Mesenchymal stem cell (in vitro differentiated cells and primary cell): ENCODE measurements at regions not wholly inside any gene's neighbourhood (a gene's known extent, or its start where the extent isn't known, plus 50 kb on each side); places are given as distances from the start of the nearest gene placed in this dataset.

Source experiments
- DNase-seq: peaks from one replicate; pipeline ENCODE4 v3.0.0-alpha.2; 2013
- H2AFZ ChIP-seq: one replicate; pipeline ENCODE4 v1.6.1; 2013; ENCODE audit warnings: low read depth, mild to moderate bottlenecking, control low read depth, inconsistent platforms, low read length, moderate library complexity
- H2AK5ac ChIP-seq: 2 replicates; pipeline ENCODE4 v1.6.1; 2013; ENCODE audit warnings: low read length, moderate library complexity, mild to moderate bottlenecking, inconsistent platforms; ENCODE audit not compliant: severe bottlenecking
- H2BK120ac ChIP-seq: one replicate; pipeline ENCODE4 v1.6.1; 2013; ENCODE audit warnings: low read depth, mild to moderate bottlenecking, inconsistent platforms, low read length, moderate library complexity
- H2BK12ac ChIP-seq, 2 experiments: one replicate each; pipeline ENCODE4 v1.6.1; 2013; ENCODE audit warnings: inconsistent platforms in 2 of 2, low read length in 2 of 2, mild to moderate bottlenecking in 2 of 2, moderate library complexity in 2 of 2, control low read depth in 1 of 2
- H2BK15ac ChIP-seq: one replicate; pipeline ENCODE4 v1.6.1; 2013; ENCODE audit warnings: mild to moderate bottlenecking, low read depth, inconsistent platforms; ENCODE audit not compliant: poor library complexity, severe bottlenecking
- H2BK5ac ChIP-seq: 2 replicates; pipeline ENCODE4 v1.6.1; 2013; ENCODE audit warnings: low read depth, mild to moderate bottlenecking, low read length, control low read depth, inconsistent platforms; ENCODE audit not compliant: poor library complexity, severe bottlenecking
- H3K14ac ChIP-seq, 2 experiments: one replicate each; pipeline ENCODE4 v1.6.1; 2013; ENCODE audit warnings: inconsistent platforms in 2 of 2, low read length in 2 of 2, control low read depth in 1 of 2, mild to moderate bottlenecking in 1 of 2, moderate library complexity in 1 of 2
- H3K18ac ChIP-seq, 2 experiments: one replicate each; pipeline ENCODE4 v1.6.1; 2013; ENCODE audit warnings: inconsistent platforms in 2 of 2, low read length in 2 of 2, control low read depth in 1 of 2, low read depth in 1 of 2, mild to moderate bottlenecking in 1 of 2
- H3K23ac ChIP-seq, 2 experiments: one replicate each; pipeline ENCODE4 v1.6.1; 2013; ENCODE audit warnings: inconsistent platforms in 2 of 2, low read length in 2 of 2, mild to moderate bottlenecking in 2 of 2, moderate library complexity in 2 of 2, control low read depth in 1 of 2
- H3K27ac ChIP-seq: 2 replicates; pipeline ENCODE4 v1.5.1; 2013; ENCODE audit warnings: mild to moderate bottlenecking, moderate library complexity, low read length, control low read depth, inconsistent platforms; ENCODE audit not compliant: poor library complexity, severe bottlenecking
- H3K27me3 ChIP-seq, 2 experiments: 2 replicates each; pipeline versions ENCODE4 v1.6.1 to v1.7.0; 2013; ENCODE audit warnings: low read length in 2 of 2, mild to moderate bottlenecking in 2 of 2, moderate library complexity in 2 of 2, control low read depth in 1 of 2, inconsistent platforms in 1 of 2; ENCODE audit not compliant: control insufficient read depth in 1 of 2, insufficient read depth in 1 of 2
- H3K36me3 ChIP-seq, 2 experiments: 2 replicates each; pipeline versions ENCODE4 v1.6.1 to v1.7.0; 2013; ENCODE audit warnings: low read length in 2 of 2, control low read depth in 1 of 2, inconsistent platforms in 1 of 2, low read depth in 1 of 2, mild to moderate bottlenecking in 1 of 2; ENCODE audit not compliant: insufficient read depth in 2 of 2, control insufficient read depth in 1 of 2
- H3K4ac ChIP-seq, 2 experiments: one replicate each; pipeline ENCODE4 v1.6.1; 2013; ENCODE audit warnings: inconsistent platforms in 2 of 2, low read length in 2 of 2, mild to moderate bottlenecking in 2 of 2, moderate library complexity in 2 of 2, control low read depth in 1 of 2, low read depth in 1 of 2
- H3K4me1 ChIP-seq: 2 replicates; pipeline ENCODE4 v1.6.1; 2013; ENCODE audit warnings: low read depth, low read length, control low read depth; ENCODE audit not compliant: control insufficient read depth, insufficient read depth
- H3K4me2 ChIP-seq: 2 replicates; pipeline ENCODE4 v1.6.1; 2013; ENCODE audit warnings: low read length, mild to moderate bottlenecking, inconsistent platforms; ENCODE audit not compliant: poor library complexity, severe bottlenecking
- H3K4me3 ChIP-seq, 2 experiments: 2 replicates each; pipeline versions ENCODE4 v1.5.1 to v1.7.0; 2013; ENCODE audit warnings: low read length in 2 of 2, mild to moderate bottlenecking in 2 of 2, control low read depth in 1 of 2, low read depth in 1 of 2; ENCODE audit not compliant: insufficient read depth in 1 of 2
- H3K79me1 ChIP-seq: replicated peaks from 2 replicates; pipeline ENCODE4 v1.6.1; 2013; ENCODE audit warnings: mild to moderate bottlenecking, control low read depth, low read length, inconsistent platforms; ENCODE audit not compliant: poor library complexity, severe bottlenecking
- H3K9ac ChIP-seq: 2 replicates; pipeline ENCODE4 v1.7.0; 2013; ENCODE audit warnings: mild to moderate bottlenecking, low read length, moderate library complexity
- H3K9me3 ChIP-seq: 2 replicates; pipeline ENCODE4 v1.7.0; 2013; ENCODE audit warnings: mild to moderate bottlenecking, low read length; ENCODE audit not compliant: control insufficient read depth
- H4K8ac ChIP-seq: one replicate; pipeline ENCODE4 v1.6.1; 2013; ENCODE audit warnings: inconsistent platforms, mild to moderate bottlenecking, low read length, moderate library complexity
- H4K91ac ChIP-seq: one replicate; pipeline ENCODE4 v1.6.1; 2013; ENCODE audit warnings: mild to moderate bottlenecking, low read length, inconsistent platforms
- WGBS: methylation state at CpG from one replicate; pipeline ENCODE4 v1.1.7; 2013; ENCODE audit warnings: mixed read lengths; 5-methylcytosine and 5-hydroxymethylcytosine counted together

- no peaks in the 10 kb centered on the region for H3K9me3 ChIP-seq
- H3K18ac ChIP-seq = no peak overlapping the region
- H3K36me3 ChIP-seq = no peaks in the 10 kb centered on the region
- no peak overlapping the region for H3K9ac ChIP-seq
- H3K27me3 ChIP-seq = no peaks in the 10 kb centered on the region
- no peak overlapping the region for H3K4me2 ChIP-seq
- no peak overlapping the region for H2BK12ac ChIP-seq
- 93% methylated on average over 7 of the region's 7 CpGs for WGBS
- no peaks in the 10 kb centered on the region for H3K79me1 ChIP-seq
- no peak overlapping the region for H3K14ac ChIP-seq
- H3K27ac ChIP-seq = no peak overlapping the region
- no peak overlapping the region for H2BK15ac ChIP-seq
- no peak overlapping the region for H3K23ac ChIP-seq
- no peak overlapping the region for H2BK5ac ChIP-seq
- no peak overlapping the region for H3K4me3 ChIP-seq
- DNase-seq = no peak
- no peak overlapping the region for H4K8ac ChIP-seq
- H3K4ac ChIP-seq = no peak overlapping the region
- H4K91ac ChIP-seq = no peak overlapping the region
- no peak overlapping the region for H2BK120ac ChIP-seq
- no peak overlapping the region for H2AK5ac ChIP-seq
- H2AFZ ChIP-seq = no peak overlapping the region
- no peaks in the 10 kb centered on the region for H3K4me1 ChIP-seq
Observed at GRCh38 chr10:88193018-88193417, 329.6 kb downstream of the PTEN start.

GRCh38 chr10:88194041-88194887 is 330.8 kb downstream of the PTEN start:
- H2AK5ac ChIP-seq = no peak overlapping the region
- H3K4me1 ChIP-seq = no peaks in the 10 kb centered on the region
- H4K91ac ChIP-seq = no peak overlapping the region
- H3K27me3 ChIP-seq = no peaks in the 10 kb centered on the region
- H2BK120ac ChIP-seq = no peak overlapping the region
- no peak overlapping the region for H3K4ac ChIP-seq
- H2BK15ac ChIP-seq = no peak overlapping the region
- WGBS = 77% methylated on average over 3 of the region's 3 CpGs
- H2BK12ac ChIP-seq = no peak overlapping the region
- no peak overlapping the region for H3K9ac ChIP-seq
- no peak for DNase-seq
- no peaks in the 10 kb centered on the region for H3K36me3 ChIP-seq
- H3K4me2 ChIP-seq = no peak overlapping the region
- no peaks in the 10 kb centered on the region for H3K79me1 ChIP-seq
- H4K8ac ChIP-seq = no peak overlapping the region
- H3K23ac ChIP-seq = no peak overlapping the region
- no peak overlapping the region for H2AFZ ChIP-seq
- no peak overlapping the region for H3K4me3 ChIP-seq
- H3K9me3 ChIP-seq = no peaks in the 10 kb centered on the region
- H3K27ac ChIP-seq = no peak overlapping the region
- H2BK5ac ChIP-seq = no peak overlapping the region
- no peak overlapping the region for H3K14ac ChIP-seq
- no peak overlapping the region for H3K18ac ChIP-seq

GRCh38 chr10:88194961-88195367 is 331.5 kb downstream of the PTEN start:
- Histone ChIP-seq H4K8ac (no peak overlapping the region), H3K23ac (no peak overlapping the region), H3K9ac (no peak overlapping the region), H2AFZ (no peak overlapping the region), H3K4me3 (no peak overlapping the region), H3K27me3 (no peaks in the 10 kb centered on the region), H2BK15ac (no peak overlapping the region), H3K4me2 (no peak overlapping the region), H4K91ac (no peak overlapping the region), H2AK5ac (no peak overlapping the region), H3K36me3 (no peaks in the 10 kb centered on the region), H3K4me1 (no peaks in the 10 kb centered on the region), H3K79me1 (no peaks in the 10 kb centered on the region), H3K9me3 (no peaks in the 10 kb centered on the region), H3K18ac (no peak overlapping the region), H2BK120ac (no peak overlapping the region), H3K4ac (no peak overlapping the region), H2BK12ac (no peak overlapping the region), H3K27ac (no peak overlapping the region), H3K14ac (no peak overlapping the region), H2BK5ac (no peak overlapping the region)
- 25% methylated on average over 2 of the region's 2 CpGs for whole genome bisulfite sequencing
- no peak for DNase-seq

GRCh38 chr10:88195841-88196240 is 332.4 kb downstream of the PTEN start:
- no peaks in the 10 kb centered on the region for H3K79me1 ChIP-seq

More at GRCh38 chr10:88195841-88196240, 332.4 kb downstream of the PTEN start:
- H3K4me3 ChIP-seq = no peak overlapping the region
- no peak overlapping the region for H2BK12ac ChIP-seq
- H3K4me1 ChIP-seq = no peaks in the 10 kb centered on the region
- no peak overlapping the region for H2BK15ac ChIP-seq
- H2AK5ac ChIP-seq = no peak overlapping the region
- no peak overlapping the region for H4K91ac ChIP-seq
- no peak overlapping the region for H3K18ac ChIP-seq
- no peak overlapping the region for H3K4me2 ChIP-seq
- no peak overlapping the region for H2AFZ ChIP-seq
- H3K9me3 ChIP-seq = no peaks in the 10 kb centered on the region
- H3K4ac ChIP-seq = no peak overlapping the region
- no peak overlapping the region for H4K8ac ChIP-seq
- H2BK120ac ChIP-seq = no peak overlapping the region
- no peaks in the 10 kb centered on the region for H3K27me3 ChIP-seq
- WGBS = 94% methylated on average over 2 of the region's 2 CpGs
- no peak for DNase-seq
- H2BK5ac ChIP-seq = no peak overlapping the region
- no peak overlapping the region for H3K9ac ChIP-seq
- no peak overlapping the region for H3K14ac ChIP-seq
- H3K27ac ChIP-seq = no peak overlapping the region
- H3K36me3 ChIP-seq = no peaks in the 10 kb centered on the region
- no peak overlapping the region for H3K23ac ChIP-seq
